Trophoblast cell (in vitro differentiated cells and primary cell): ENCODE measurements at regions not wholly inside any gene's neighbourhood (a gene's known extent, or its start where the extent isn't known, plus 50 kb on each side); places are given as distances from the start of the nearest gene placed in this dataset.

ENCODE experiments used
- DNase-seq, 2 donors: peaks; one replicate each; pipeline ENCODE4 v3.0.0-alpha.2; 2016
- H2AFZ ChIP-seq: 2 replicates; pipeline ENCODE4 v1.6.1; 2013; ENCODE audit warnings: low read length, moderate library complexity, mild to moderate bottlenecking; ENCODE audit not compliant: insufficient read depth, poor library complexity
- H2AK5ac ChIP-seq: 2 replicates; pipeline ENCODE4 v1.6.1; 2013; ENCODE audit warnings: mild to moderate bottlenecking, low read length
- H2BK120ac ChIP-seq: 2 replicates; pipeline ENCODE4 v1.6.1; 2013; ENCODE audit warnings: low read length, mild to moderate bottlenecking, moderate library complexity; ENCODE audit not compliant: insufficient read depth, poor library complexity
- H2BK12ac ChIP-seq: 2 replicates; pipeline ENCODE4 v1.6.1; 2013; ENCODE audit warnings: mild to moderate bottlenecking, low read length, moderate library complexity
- H2BK5ac ChIP-seq: 2 replicates; pipeline ENCODE4 v1.6.1; 2013; ENCODE audit warnings: low read length, low read depth, moderate library complexity, mild to moderate bottlenecking; ENCODE audit not compliant: poor library complexity
- H3K14ac ChIP-seq: 2 replicates; pipeline ENCODE4 v1.6.1; 2013; ENCODE audit warnings: mild to moderate bottlenecking, low read length
- H3K18ac ChIP-seq: 2 replicates; pipeline ENCODE4 v1.6.1; 2013; ENCODE audit warnings: mild to moderate bottlenecking, low read length
- H3K23ac ChIP-seq: 2 replicates; pipeline ENCODE4 v1.6.1; 2013; ENCODE audit warnings: low read length
- H3K27ac ChIP-seq: 2 replicates; pipeline ENCODE4 v1.5.1; 2013; ENCODE audit warnings: low read depth, mild to moderate bottlenecking, inconsistent platforms, low read length, moderate library complexity
- H3K27me3 ChIP-seq: 2 replicates; pipeline ENCODE4 v1.6.1; 2013; ENCODE audit warnings: inconsistent platforms, mild to moderate bottlenecking, low read length, moderate library complexity; ENCODE audit not compliant: insufficient read depth
- H3K36me3 ChIP-seq, 2 experiments: 1 replicate in 1 of 2; 2 replicates in 1 of 2; pipeline ENCODE4 v1.6.1; 2013; ENCODE audit warnings: low read length in 2 of 2, mild to moderate bottlenecking in 2 of 2, moderate library complexity in 1 of 2; ENCODE audit not compliant: insufficient read depth in 2 of 2, control insufficient read depth in 1 of 2
- H3K4ac ChIP-seq: 2 replicates; pipeline ENCODE4 v1.6.1; 2013; ENCODE audit warnings: low read depth, mild to moderate bottlenecking, low read length, moderate library complexity
- H3K4me1 ChIP-seq, 2 experiments: 1 replicate in 1 of 2; 2 replicates in 1 of 2; pipeline ENCODE4 v1.6.1; 2013; ENCODE audit warnings: low read length in 2 of 2, mild to moderate bottlenecking in 2 of 2, moderate library complexity in 1 of 2; ENCODE audit not compliant: insufficient read depth in 2 of 2, control insufficient read depth in 1 of 2
- H3K4me2 ChIP-seq: 2 replicates; pipeline ENCODE4 v1.6.1; 2013; ENCODE audit warnings: inconsistent platforms, mild to moderate bottlenecking, low read length, moderate library complexity
- H3K4me3 ChIP-seq: 2 replicates; pipeline ENCODE4 v1.5.1; 2013; ENCODE audit warnings: mild to moderate bottlenecking, low read depth, low read length, inconsistent platforms
- H3K79me1 ChIP-seq: one replicate; pipeline ENCODE4 v1.6.1; 2013; ENCODE audit warnings: low read length
- H3K79me2 ChIP-seq: 2 replicates; pipeline ENCODE4 v1.6.1; 2013; ENCODE audit warnings: low read length, mild to moderate bottlenecking; ENCODE audit not compliant: control insufficient read depth, insufficient read depth, poor library complexity
- H3K9ac ChIP-seq: 2 replicates; pipeline ENCODE4 v1.6.1; 2013; ENCODE audit warnings: mild to moderate bottlenecking, low read length
- H3K9me3 ChIP-seq: 2 replicates; pipeline ENCODE4 v1.6.1; 2013; ENCODE audit warnings: low read depth, mild to moderate bottlenecking, control low read depth, inconsistent platforms, low read length; ENCODE audit not compliant: insufficient read depth
- H4K12ac ChIP-seq: 2 replicates; pipeline ENCODE4 v1.6.1; 2013; ENCODE audit warnings: low read depth, mild to moderate bottlenecking, low read length, moderate library complexity
- H4K8ac ChIP-seq: 2 replicates; pipeline ENCODE4 v1.6.1; 2013; ENCODE audit warnings: low read depth, mild to moderate bottlenecking, low read length, moderate library complexity
- H4K91ac ChIP-seq: one replicate; pipeline ENCODE4 v1.6.1; 2013; ENCODE audit warnings: low read depth, mild to moderate bottlenecking, low read length, moderate library complexity
- WGBS: extraction: QIAGEN DNeasy Blood & Tissue Kit; methylation state at CpG from one replicate; pipeline ENCODE4 v1.1.7; 2013; ENCODE audit warnings: missing lambda C conversion rate; ENCODE audit not compliant: insufficient read length, insufficient coverage; ENCODE audit errors: extremely low coverage; 5-methylcytosine and 5-hydroxymethylcytosine counted together

DNA sequence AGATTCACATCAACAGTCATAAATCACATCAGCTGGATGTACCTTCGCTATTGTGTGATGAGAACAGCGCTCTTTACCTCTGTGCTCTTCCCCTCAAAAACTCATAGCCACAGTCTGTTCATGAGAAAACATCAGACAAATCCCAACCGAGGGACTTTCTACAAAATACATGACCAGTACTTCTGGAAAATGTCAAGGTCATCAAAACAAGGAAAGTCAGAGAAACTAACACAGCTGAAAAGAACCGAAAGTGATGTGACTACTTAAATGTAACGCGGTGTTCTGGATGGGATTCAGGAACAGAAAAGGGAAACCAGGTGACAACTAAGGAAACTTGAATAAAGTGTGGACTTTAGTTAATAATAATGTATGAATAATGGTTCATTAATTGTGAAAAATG lies 112.0 kb upstream of the CBLN4 start:
- H3K4me2 ChIP-seq: no peak overlapping the region
- no peak overlapping the region for H3K9ac ChIP-seq
- H4K12ac ChIP-seq: no peak overlapping the region
- H3K14ac ChIP-seq: no peak overlapping the region
- H3K4me1 ChIP-seq: no peaks in the 10 kb centered on the region
- H3K79me1 ChIP-seq: no peaks in the 10 kb centered on the region
- no peaks in the 10 kb centered on the region for H3K36me3 ChIP-seq
- no peak overlapping the region for H3K23ac ChIP-seq
- H3K9me3 ChIP-seq: peaks cover 4% of the 10 kb centered on the region
- H4K91ac ChIP-seq: no peak overlapping the region
- no peaks in the 10 kb centered on the region for H3K27me3 ChIP-seq
- no peak for DNase-seq
- no peak overlapping the region for H3K18ac ChIP-seq
- H2BK12ac ChIP-seq: no peak overlapping the region
- H2AFZ ChIP-seq: no peak overlapping the region
- no peak overlapping the region for H2BK5ac ChIP-seq
- no peaks in the 10 kb centered on the region for H3K79me2 ChIP-seq
- no peak overlapping the region for H3K27ac ChIP-seq
- WGBS: no CpG with 5 or more reads among the region's 6 CpGs
- no peak overlapping the region for H3K4me3 ChIP-seq
- H2BK120ac ChIP-seq: no peak overlapping the region
- H4K8ac ChIP-seq: no peak overlapping the region
- H2AK5ac ChIP-seq: no peak overlapping the region
- H3K4ac ChIP-seq: no peak overlapping the region

DNA sequence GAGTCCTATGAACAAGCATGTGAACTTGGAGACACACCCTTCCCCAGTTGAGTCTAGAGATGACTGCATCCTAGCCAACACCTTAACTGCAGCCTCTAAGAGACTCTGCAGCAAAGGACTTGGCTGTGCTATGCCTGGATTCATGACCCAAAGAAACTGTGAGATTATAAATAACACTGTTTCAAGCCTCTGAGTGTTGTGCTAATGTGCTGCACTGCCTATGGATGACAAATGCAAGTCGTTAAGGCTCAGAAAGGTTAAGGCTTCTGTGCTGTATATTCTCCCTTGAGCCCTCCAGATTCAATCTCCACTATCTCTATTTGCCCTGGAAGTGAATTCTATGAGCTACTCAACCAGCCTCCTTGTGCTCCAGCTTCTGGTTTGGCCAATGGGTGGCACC lies 116.5 kb upstream of the CBLN4 start:
- no peak overlapping the region for H3K4me3 ChIP-seq
- no peak overlapping the region for H2BK5ac ChIP-seq
- no peaks in the 10 kb centered on the region for H3K4me1 ChIP-seq
- H3K18ac ChIP-seq: no peak overlapping the region
- no peak overlapping the region for H4K12ac ChIP-seq
- no peaks in the 10 kb centered on the region for H3K79me2 ChIP-seq
- WGBS: no CpG with 5 or more reads among the region's 1 CpG
- H3K9me3 ChIP-seq: peaks cover 11% of the 10 kb centered on the region
- no peak overlapping the region for H3K23ac ChIP-seq
- no peak overlapping the region for H4K91ac ChIP-seq
- H3K27ac ChIP-seq: no peak overlapping the region
- H3K14ac ChIP-seq: no peak overlapping the region
- H3K4me2 ChIP-seq: no peak overlapping the region
- no peak overlapping the region for H3K4ac ChIP-seq
- DNase-seq: no peak
- no peak overlapping the region for H2BK120ac ChIP-seq
- H3K79me1 ChIP-seq: no peaks in the 10 kb centered on the region
- no peak overlapping the region for H3K9ac ChIP-seq
- no peak overlapping the region for H2BK12ac ChIP-seq
- no peaks in the 10 kb centered on the region for H3K36me3 ChIP-seq
- no peak overlapping the region for H4K8ac ChIP-seq
- H3K27me3 ChIP-seq: no peaks in the 10 kb centered on the region
- no peak overlapping the region for H2AFZ ChIP-seq
- H2AK5ac ChIP-seq: no peak overlapping the region

DNA sequence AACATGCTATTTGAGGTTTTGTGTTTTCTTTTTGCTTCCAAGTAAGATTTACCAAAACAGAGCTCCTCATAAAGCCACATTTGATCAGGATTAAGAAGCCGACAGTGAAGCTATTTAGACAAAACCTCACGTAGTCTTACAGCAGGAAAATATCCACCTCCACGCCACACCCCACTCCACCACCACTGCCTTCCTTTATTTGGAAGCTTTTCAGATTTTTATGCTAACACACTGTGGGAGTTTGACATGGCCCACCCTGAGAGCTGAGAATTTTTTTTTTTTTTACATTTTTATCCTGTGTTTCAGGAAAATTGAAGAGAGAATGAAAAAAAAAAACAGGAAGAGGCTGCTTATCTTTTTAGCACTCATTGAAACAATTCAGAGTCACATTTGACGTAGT lies 104.8 kb upstream of the MC3R start:
- no peaks in the 10 kb centered on the region for H3K27me3 ChIP-seq
- H2BK120ac ChIP-seq: no peak overlapping the region
- no peaks in the 10 kb centered on the region for H3K79me2 ChIP-seq
- no peak overlapping the region for H2AFZ ChIP-seq
- H3K79me1 ChIP-seq: no peaks in the 10 kb centered on the region
- H3K4ac ChIP-seq: no peak overlapping the region
- no peak overlapping the region for H3K23ac ChIP-seq
- no peak overlapping the region for H4K8ac ChIP-seq
- no CpG with 5 or more reads among the region's 4 CpGs for WGBS
- no peak overlapping the region for H2AK5ac ChIP-seq
- H4K91ac ChIP-seq: no peak overlapping the region
- no peak overlapping the region for H3K14ac ChIP-seq
- no peak overlapping the region for H3K18ac ChIP-seq
- no peak overlapping the region for H3K9ac ChIP-seq
- peaks cover 2% of the 10 kb centered on the region for H3K9me3 ChIP-seq
- no peak overlapping the region for H4K12ac ChIP-seq
- no peak overlapping the region for H3K27ac ChIP-seq
- H3K4me2 ChIP-seq: no peak overlapping the region
- H3K4me1 ChIP-seq: no peaks in the 10 kb centered on the region
- no peak overlapping the region for H3K4me3 ChIP-seq
- H3K36me3 ChIP-seq: no peaks in the 10 kb centered on the region
- no peak overlapping the region for H2BK5ac ChIP-seq
- no peak for DNase-seq
- no peak overlapping the region for H2BK12ac ChIP-seq

DNA sequence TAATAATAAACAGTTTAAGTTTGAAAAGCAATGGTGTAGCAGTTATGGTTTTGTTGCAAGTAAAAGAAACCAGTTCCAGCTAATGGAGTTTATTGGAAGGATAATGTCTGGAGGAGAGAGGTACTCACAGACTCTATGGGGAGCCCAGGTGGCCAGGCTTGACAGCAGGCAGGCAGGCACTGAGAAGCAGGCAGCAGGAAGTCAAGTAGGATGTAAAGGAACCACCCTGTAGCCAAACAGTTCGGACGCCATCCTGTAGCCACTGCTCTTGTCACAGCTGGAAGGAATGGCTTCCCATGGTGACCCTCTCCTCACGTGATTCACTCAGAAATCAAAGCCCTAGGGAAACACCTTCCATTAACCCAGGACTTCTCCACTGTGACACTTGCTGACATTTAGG lies 96.7 kb upstream of the MC3R start:
- no peaks in the 10 kb centered on the region for H3K4me1 ChIP-seq
- H3K27me3 ChIP-seq: no peaks in the 10 kb centered on the region
- no peak overlapping the region for H2AFZ ChIP-seq
- H2BK5ac ChIP-seq: no peak overlapping the region
- no CpG with 5 or more reads among the region's 3 CpGs for WGBS
- H2BK120ac ChIP-seq: no peak overlapping the region
- H3K9ac ChIP-seq: no peak overlapping the region
- no peak overlapping the region for H3K23ac ChIP-seq
- no peak overlapping the region for H2AK5ac ChIP-seq
- no peak overlapping the region for H3K18ac ChIP-seq
- H3K27ac ChIP-seq: no peak overlapping the region
- DNase-seq: no peak
- no peak overlapping the region for H4K12ac ChIP-seq
- no peaks in the 10 kb centered on the region for H3K79me1 ChIP-seq
- no peak overlapping the region for H3K4ac ChIP-seq
- no peaks in the 10 kb centered on the region for H3K36me3 ChIP-seq
- no peak overlapping the region for H4K91ac ChIP-seq
- no peak overlapping the region for H2BK12ac ChIP-seq
- no peak overlapping the region for H3K4me2 ChIP-seq
- no peak overlapping the region for H3K4me3 ChIP-seq
- no peak overlapping the region for H4K8ac ChIP-seq
- no peaks in the 10 kb centered on the region for H3K79me2 ChIP-seq
- H3K9me3 ChIP-seq: peaks cover 6% of the 10 kb centered on the region
- H3K14ac ChIP-seq: no peak overlapping the region
